ENCODE measurements at regions not wholly inside any gene's neighbourhood (a gene's known extent, or its start where the extent isn't known, plus 50 kb on each side); places are given as distances from the start of the nearest gene placed in this dataset.

DNA sequence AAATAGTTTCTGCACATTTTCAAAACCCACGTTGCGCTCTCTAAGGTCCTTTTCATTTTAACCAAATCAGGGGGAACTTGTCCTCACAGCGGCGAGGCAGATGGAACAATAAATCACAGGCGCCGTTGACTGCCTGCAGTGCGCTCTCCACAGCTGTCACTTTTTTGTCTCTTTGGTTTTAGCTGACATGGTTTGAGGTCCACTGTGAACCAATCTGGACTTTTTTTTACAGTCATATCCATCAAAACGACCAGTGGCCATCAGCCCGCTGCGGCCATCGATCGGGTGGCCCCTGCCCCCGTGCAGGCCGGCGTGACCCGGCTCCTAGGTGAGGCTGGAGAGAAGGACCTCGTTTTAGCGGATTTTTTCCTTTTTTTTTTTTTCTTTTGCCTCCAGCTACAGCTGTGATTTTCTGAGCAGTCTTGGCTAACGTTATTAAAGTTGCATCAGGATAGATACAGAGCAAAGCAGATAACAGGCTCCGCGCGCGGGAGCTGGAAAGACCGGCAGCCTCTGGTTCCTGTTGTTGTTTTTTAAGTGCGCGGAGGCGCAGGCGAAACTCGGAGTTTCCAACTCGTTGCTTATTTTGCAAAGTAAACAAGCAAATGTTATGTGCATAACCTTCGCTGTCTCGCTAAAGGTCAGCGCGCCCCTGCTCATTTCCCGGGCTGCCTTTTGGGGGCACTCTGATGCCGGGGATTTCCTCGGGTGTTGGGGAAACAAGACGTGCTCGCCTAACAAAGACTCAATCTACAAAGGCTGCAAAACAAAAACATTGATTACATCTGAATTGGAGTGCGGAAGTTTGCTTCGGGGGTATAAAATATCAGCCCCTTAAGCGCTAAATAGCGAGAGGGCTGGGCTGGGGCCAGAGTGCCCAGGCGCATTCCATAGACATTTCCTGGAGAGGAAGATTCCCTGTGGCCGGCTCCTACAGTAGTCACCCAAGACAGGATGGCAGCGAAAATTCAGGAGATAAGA is 414.8 kb upstream of the MKI67 start:
- Histone ChIP-seq H3K27me3 (ENCODE audit: control insufficient read depth in 1 of 2, insufficient read depth in 2 of 2, low read length in 2 of 2) (no peaks in the 10 kb centered on the region), H3K27ac (ENCODE audit: low read depth in 2 of 2, low read length in 1 of 2) (no peak overlapping the region), H3K4me3 (ENCODE audit: low read depth in 1 of 2, low read length in 2 of 2) (no peak overlapping the region), H3K36me3 (ENCODE audit: control insufficient read depth in 2 of 2, insufficient read depth in 2 of 2, low read length in 1 of 2) (no peaks in the 10 kb centered on the region), H3K9me3 (ENCODE audit: control insufficient read depth in 2 of 2, insufficient read depth in 1 of 2, low read depth in 1 of 2, low read length in 1 of 2) (peaks cover 0 to 4% of the 10 kb centered on the region in 2 donors), H3K4me1 (ENCODE audit: control insufficient read depth in 2 of 2, insufficient read depth in 2 of 2, low read length in 1 of 2) (no peaks in the 10 kb centered on the region)
- 7 to 9% methylated on average over 46 of the region's 46 CpGs for WGBS, 2 donors

DNA sequence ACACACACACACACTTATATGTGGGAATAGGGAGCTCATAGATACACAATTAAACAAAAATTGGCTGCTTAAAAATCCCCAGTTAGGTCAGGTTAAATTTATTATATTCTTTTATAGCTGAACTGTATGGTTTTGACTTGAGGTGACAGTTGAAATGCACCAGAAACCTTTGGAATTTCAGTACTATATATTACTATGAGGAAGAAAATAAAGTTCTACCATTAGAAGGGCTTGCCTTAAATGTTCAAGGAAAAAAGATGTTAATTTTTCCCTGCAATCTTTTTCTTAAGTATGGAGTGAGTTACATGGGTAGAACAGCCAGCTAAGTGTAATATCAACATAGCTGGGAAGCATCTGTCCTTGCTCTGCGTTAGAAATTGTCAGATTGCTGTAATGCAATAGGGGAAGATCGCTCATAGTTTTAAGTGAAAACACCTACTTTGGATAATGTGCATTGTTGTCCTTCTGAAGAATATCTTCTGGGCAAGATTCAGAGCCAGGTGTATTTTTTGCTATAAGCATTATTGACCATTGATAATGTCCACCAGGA is 415.8 kb upstream of the MKI67 start:
- Histone ChIP-seq H3K4me3 (ENCODE audit: low read depth in 1 of 2, low read length in 2 of 2) (no peak overlapping the region), H3K36me3 (ENCODE audit: control insufficient read depth in 2 of 2, insufficient read depth in 2 of 2, low read length in 1 of 2) (no peaks in the 10 kb centered on the region), H3K4me1 (ENCODE audit: control insufficient read depth in 2 of 2, insufficient read depth in 2 of 2, low read length in 1 of 2) (no peaks in the 10 kb centered on the region), H3K27me3 (ENCODE audit: control insufficient read depth in 1 of 2, insufficient read depth in 2 of 2, low read length in 2 of 2) (no peaks in the 10 kb centered on the region), H3K9me3 (ENCODE audit: control insufficient read depth in 2 of 2, insufficient read depth in 1 of 2, low read depth in 1 of 2, low read length in 1 of 2) (peaks cover 0 to 7% of the 10 kb centered on the region in 2 donors), H3K27ac (ENCODE audit: low read depth in 2 of 2, low read length in 1 of 2) (no peak overlapping the region)
- 73 to 79% methylated on average over 2 of the region's 2 CpGs for WGBS, 2 donors

GRCh38 chr10:128542659-128543058 is 416.4 kb upstream of the MKI67 start:
- Histone ChIP-seq H3K27ac (ENCODE audit: low read depth in 2 of 2, low read length in 1 of 2) (no peak overlapping the region), H3K27me3 (ENCODE audit: control insufficient read depth in 1 of 2, insufficient read depth in 2 of 2, low read length in 2 of 2) (no peaks in the 10 kb centered on the region), H3K4me1 (ENCODE audit: control insufficient read depth in 2 of 2, insufficient read depth in 2 of 2, low read length in 1 of 2) (no peaks in the 10 kb centered on the region), H3K36me3 (ENCODE audit: control insufficient read depth in 2 of 2, insufficient read depth in 2 of 2, low read length in 1 of 2) (no peaks in the 10 kb centered on the region), H3K4me3 (ENCODE audit: low read depth in 1 of 2, low read length in 2 of 2) (no peak overlapping the region), H3K9me3 (ENCODE audit: control insufficient read depth in 2 of 2, insufficient read depth in 1 of 2, low read depth in 1 of 2, low read length in 1 of 2) (peaks cover 0 to 10% of the 10 kb centered on the region in 2 donors)
- 72 to 77% methylated on average over 7 of the region's 7 CpGs for WGBS, 2 donors

DNA sequence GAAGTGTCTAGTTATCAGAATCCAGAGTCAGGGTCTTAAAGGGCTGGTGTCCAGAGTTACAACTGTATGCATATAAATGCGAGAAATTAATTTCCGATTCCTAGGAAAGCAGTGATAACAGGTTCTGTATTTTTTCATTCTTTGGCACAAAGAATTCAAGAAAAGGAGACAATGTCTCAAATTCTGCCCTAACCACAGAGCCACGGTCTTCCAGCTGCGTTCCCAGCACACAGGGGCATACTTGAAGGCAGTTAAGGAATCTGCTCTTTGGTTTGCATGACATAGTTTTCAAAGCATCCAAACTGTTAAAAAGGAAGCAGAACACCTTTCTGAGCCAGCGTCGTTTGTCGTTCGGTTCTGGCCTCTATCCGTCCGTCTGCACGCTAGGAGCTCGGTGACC is 416.9 kb upstream of the MKI67 start:
- no peak overlapping the region for H3K27ac ChIP-seq (ENCODE audit: low read depth in 2 of 2, low read length in 1 of 2)
- no peak overlapping the region for H3K4me3 ChIP-seq (ENCODE audit: low read depth in 1 of 2, low read length in 2 of 2)
- H3K27me3 ChIP-seq (ENCODE audit: control insufficient read depth in 1 of 2, insufficient read depth in 2 of 2, low read length in 2 of 2), result no peaks in the 10 kb centered on the region
- peaks cover 0 to 10% of the 10 kb centered on the region in 2 donors for H3K9me3 ChIP-seq (ENCODE audit: control insufficient read depth in 2 of 2, insufficient read depth in 1 of 2, low read depth in 1 of 2, low read length in 1 of 2)
- H3K36me3 ChIP-seq (ENCODE audit: control insufficient read depth in 2 of 2, insufficient read depth in 2 of 2, low read length in 1 of 2), result no peaks in the 10 kb centered on the region
- WGBS, 2 donors, result 90 to 92% methylated on average over 12 of the region's 12 CpGs
- no peaks in the 10 kb centered on the region for H3K4me1 ChIP-seq (ENCODE audit: control insufficient read depth in 2 of 2, insufficient read depth in 2 of 2, low read length in 1 of 2)

DNA sequence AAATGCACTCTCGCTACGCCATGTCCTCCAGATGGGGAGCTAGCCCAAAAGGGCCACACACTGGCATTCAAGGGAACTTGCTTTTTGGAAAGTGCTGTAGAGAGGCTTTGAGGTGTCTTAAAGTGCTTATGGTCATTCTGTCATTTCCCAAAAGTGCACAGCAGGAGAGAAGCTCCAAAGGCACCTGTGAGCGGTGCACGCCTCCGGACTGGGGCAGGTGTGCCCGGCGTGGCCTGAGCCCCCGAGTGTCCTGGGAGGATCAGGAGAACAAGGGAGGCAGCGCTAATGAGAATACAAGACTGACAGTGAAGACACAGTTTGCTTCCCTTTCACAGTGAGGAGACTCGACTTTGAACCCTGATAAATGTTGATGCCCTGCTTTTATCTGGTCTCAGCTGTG is 419.0 kb upstream of the MKI67 start:
- no peaks in the 10 kb centered on the region for H3K36me3 ChIP-seq (ENCODE audit: control insufficient read depth in 2 of 2, insufficient read depth in 2 of 2, low read length in 1 of 2)

GRCh38 chr10:128546651-128547165 is 420.5 kb upstream of the MKI67 start:
- 86 to 90% methylated on average over 15 of the region's 15 CpGs for WGBS, 2 donors
- Histone ChIP-seq H3K4me3 (ENCODE audit: low read depth in 1 of 2, low read length in 2 of 2) (no peak overlapping the region), H3K27ac (ENCODE audit: low read depth in 2 of 2, low read length in 1 of 2) (no peak overlapping the region), H3K4me1 (ENCODE audit: control insufficient read depth in 2 of 2, insufficient read depth in 2 of 2, low read length in 1 of 2) (no peaks in the 10 kb centered on the region), H3K9me3 (ENCODE audit: control insufficient read depth in 2 of 2, insufficient read depth in 1 of 2, low read depth in 1 of 2, low read length in 1 of 2) (peaks cover 8 to 10% of the 10 kb centered on the region in 2 donors), H3K36me3 (ENCODE audit: control insufficient read depth in 2 of 2, insufficient read depth in 2 of 2, low read length in 1 of 2) (no peaks in the 10 kb centered on the region), H3K27me3 (ENCODE audit: control insufficient read depth in 1 of 2, insufficient read depth in 2 of 2, low read length in 2 of 2) (no peaks in the 10 kb centered on the region)

More for the DNA sequence above, 419.0 kb upstream of the MKI67 start:
- Histone ChIP-seq H3K4me1 (ENCODE audit: control insufficient read depth in 2 of 2, insufficient read depth in 2 of 2, low read length in 1 of 2) (no peaks in the 10 kb centered on the region), H3K4me3 (ENCODE audit: low read depth in 1 of 2, low read length in 2 of 2) (no peak overlapping the region), H3K9me3 (ENCODE audit: control insufficient read depth in 2 of 2, insufficient read depth in 1 of 2, low read depth in 1 of 2, low read length in 1 of 2) (peaks cover 2 to 12% of the 10 kb centered on the region in 2 donors), H3K27me3 (ENCODE audit: control insufficient read depth in 1 of 2, insufficient read depth in 2 of 2, low read length in 2 of 2) (no peaks in the 10 kb centered on the region), H3K27ac (ENCODE audit: low read depth in 2 of 2, low read length in 1 of 2) (no peak overlapping the region)
- WGBS, 2 donors, result 90 to 91% methylated on average over 10 of the region's 10 CpGs

DNA sequence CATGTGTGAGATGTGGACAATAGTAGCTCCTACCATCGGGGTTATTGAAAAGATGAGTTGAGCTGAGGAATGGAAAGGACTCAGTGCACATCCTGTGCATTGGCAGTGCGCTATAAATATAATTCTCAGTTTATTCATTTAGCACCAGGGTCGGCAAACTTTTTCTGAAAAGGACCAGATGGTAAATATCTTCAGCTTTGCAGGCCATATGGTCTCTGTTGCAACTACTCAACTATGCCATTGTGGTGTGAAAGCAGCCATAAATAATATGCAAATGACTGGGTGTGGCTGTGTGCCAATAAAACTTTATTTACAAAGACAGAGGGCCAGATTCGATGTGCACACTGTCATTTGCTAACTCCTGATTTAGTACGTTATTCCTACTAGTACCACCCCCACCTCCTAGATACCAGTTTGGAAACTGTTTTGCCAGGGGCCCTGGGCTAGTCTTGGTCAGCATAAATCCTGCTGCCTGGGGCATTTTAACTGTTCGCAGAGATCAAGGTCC is 422.9 kb upstream of the MKI67 start:
- H3K4me3 ChIP-seq (ENCODE audit: low read depth in 1 of 2, low read length in 2 of 2), result no peak overlapping the region
- H3K9me3 ChIP-seq (ENCODE audit: control insufficient read depth in 2 of 2, insufficient read depth in 1 of 2, low read depth in 1 of 2, low read length in 1 of 2), result peaks cover 8 to 12% of the 10 kb centered on the region in 2 donors
- WGBS, 2 donors, result 71 to 74% methylated on average over 6 of the region's 6 CpGs
- no peaks in the 10 kb centered on the region for H3K27me3 ChIP-seq (ENCODE audit: control insufficient read depth in 1 of 2, insufficient read depth in 2 of 2, low read length in 2 of 2)
- H3K36me3 ChIP-seq (ENCODE audit: control insufficient read depth in 2 of 2, insufficient read depth in 2 of 2, low read length in 1 of 2), result no peaks in the 10 kb centered on the region
- no peak overlapping the region for H3K27ac ChIP-seq (ENCODE audit: low read depth in 2 of 2, low read length in 1 of 2)
- H3K4me1 ChIP-seq (ENCODE audit: control insufficient read depth in 2 of 2, insufficient read depth in 2 of 2, low read length in 1 of 2), result no peaks in the 10 kb centered on the region

GRCh38 chr10:128550045-128550444 is 423.8 kb upstream of the MKI67 start:
- Histone ChIP-seq H3K9me3 (ENCODE audit: control insufficient read depth in 2 of 2, insufficient read depth in 1 of 2, low read depth in 1 of 2, low read length in 1 of 2) (peaks cover 8 to 12% of the 10 kb centered on the region in 2 donors), H3K27ac (ENCODE audit: low read depth in 2 of 2, low read length in 1 of 2) (no peak overlapping the region), H3K4me3 (ENCODE audit: low read depth in 1 of 2, low read length in 2 of 2) (no peak overlapping the region), H3K4me1 (ENCODE audit: control insufficient read depth in 2 of 2, insufficient read depth in 2 of 2, low read length in 1 of 2) (no peaks in the 10 kb centered on the region), H3K27me3 (ENCODE audit: control insufficient read depth in 1 of 2, insufficient read depth in 2 of 2, low read length in 2 of 2) (no peaks in the 10 kb centered on the region), H3K36me3 (ENCODE audit: control insufficient read depth in 2 of 2, insufficient read depth in 2 of 2, low read length in 1 of 2) (no peaks in the 10 kb centered on the region)
- WGBS, 2 donors, result 79 to 89% methylated on average over 10 of the region's 10 CpGs

- H3K4me3 ChIP-seq (ENCODE audit: low read depth in 1 of 2, low read length in 2 of 2), result no peak overlapping the region
- no peak overlapping the region for H3K27ac ChIP-seq (ENCODE audit: low read depth in 2 of 2, low read length in 1 of 2)
- peaks cover 8 to 14% of the 10 kb centered on the region in 2 donors for H3K9me3 ChIP-seq (ENCODE audit: control insufficient read depth in 2 of 2, insufficient read depth in 1 of 2, low read depth in 1 of 2, low read length in 1 of 2)
- H3K27me3 ChIP-seq (ENCODE audit: control insufficient read depth in 1 of 2, insufficient read depth in 2 of 2, low read length in 2 of 2), result no peaks in the 10 kb centered on the region
- H3K36me3 ChIP-seq (ENCODE audit: control insufficient read depth in 2 of 2, insufficient read depth in 2 of 2, low read length in 1 of 2), result no peaks in the 10 kb centered on the region
- 70 to 73% methylated on average over 7 of the region's 7 CpGs for WGBS, 2 donors
- no peaks in the 10 kb centered on the region for H3K4me1 ChIP-seq (ENCODE audit: control insufficient read depth in 2 of 2, insufficient read depth in 2 of 2, low read length in 1 of 2)
These were observed 425.3 kb upstream of the MKI67 start for GRCh38 chr10:128551475-128551874.
